K562 (cell line): ENCODE measurements at regions not wholly inside any gene's neighbourhood (a gene's known extent, or its start where the extent isn't known, plus 50 kb on each side); places are given as distances from the start of the nearest gene placed in this dataset.

Experiments used
- CBX2 ChIP-seq: fragments of 200-600 bp; sonication (generic); IDR thresholded peaks from one replicate; pipeline ENCODE4 v1.6.1; 2012; ENCODE audit warnings: mild to moderate bottlenecking, low read length, inconsistent platforms; ENCODE audit not compliant: insufficient read depth, poor library complexity, severe bottlenecking
- CTCF ChIP-seq, 3 experiments: IDR thresholded peaks in 2 of 3; conservative IDR thresholded peaks in 1 of 3; 2 replicates each; pipeline ENCODE4 v1.5.1; 2011 to 2012; ENCODE audit warnings: low read length in 3 of 3, mild to moderate bottlenecking in 3 of 3, control low read depth in 2 of 3, improper control_type of control experiment in 1 of 3, inconsistent platforms in 1 of 3, low read depth in 1 of 3, mixed read lengths in 1 of 3, moderate library complexity in 1 of 3; ENCODE audit not compliant: insufficient read depth in 2 of 3
- MAFK ChIP-seq: IDR thresholded peaks from 2 replicates; pipeline ENCODE4 v1.6.1; 2011; ENCODE audit warnings: low read length, improper control_type of control experiment
- MCM2 ChIP-seq: fragments of 450-650 bp; IDR thresholded peaks from 2 replicates; pipeline ENCODE4 v1.6.1; 2017; ENCODE audit warnings: low read depth, mild to moderate bottlenecking
- POLR2A ChIP-seq: fragments of 450-650 bp; conservative IDR thresholded peaks from 2 replicates; pipeline ENCODE4 v1.6.1; 2016
- POU5F1 ChIP-seq: fragments of 150-350 bp; IDR thresholded peaks from 2 replicates; pipeline ENCODE4 v1.6.1; 2014; ENCODE audit warnings: borderline replicate concordance, low read length, low read depth, mild to moderate bottlenecking; ENCODE audit not compliant: partially characterized antibody
- RHOXF2B ChIP-seq: fragments of 250-450 bp; sonication (Bioruptor Pico); conservative IDR thresholded peaks from 2 replicates; pipeline ENCODE4 v1.5.1; 2021

GRCh38 chr2:37746883-37747282, 75.4 kb upstream of the CDC42EP3 start:
- TF ChIP-seq MAFK: no peak
- no peak for TF ChIP-seq POU5F1
- TF ChIP-seq CBX2: no peak
- TF ChIP-seq CTCF (IDR thresholded peaks at IDR 0.05 in 2 of 3, conservative IDR thresholded peaks at IDR 0.05 in 1 of 3; ENCODE audit: insufficient read depth in 2 of 3, low read depth in 1 of 3, low read length in 3 of 3): no peak
- no peak for TF ChIP-seq MCM2
- TF ChIP-seq POLR2A: no peak
- no peak for TF ChIP-seq RHOXF2B (CRISPR knock-in tag)
